HEK293T (cell line): ENCODE measurements at regions not wholly inside any gene's neighbourhood (a gene's known extent, or its start where the extent isn't known, plus 50 kb on each side); places are given as distances from the start of the nearest gene placed in this dataset.
"Not testable (repeated sequence)": the region's sequence is repeated elsewhere in the genome, so short reads cannot be mapped to it uniquely, and the experiment has no call there.

Experiments used
- BHLHE40 ChIP-seq: fragments of 450-650 bp; IDR thresholded peaks from 2 replicates; pipeline ENCODE4 v1.6.1; 2016; ENCODE audit warnings: mild to moderate bottlenecking, moderate library complexity, borderline replicate concordance
- ELF4 ChIP-seq: fragments of 450-650 bp; IDR thresholded peaks from 2 replicates; pipeline ENCODE4 v1.6.1; 2017; ENCODE audit warnings: antibody characterized with exemption
- FOXA1 ChIP-seq: fragments of 450-650 bp; IDR thresholded peaks from 2 replicates; pipeline ENCODE4 v1.6.1; 2016; ENCODE audit warnings: mild to moderate bottlenecking
- SUZ12 ChIP-seq: fragments of 450-650 bp; IDR thresholded peaks from 2 replicates; pipeline ENCODE4 v1.6.1; 2016; ENCODE audit warnings: mild to moderate bottlenecking
- TARDBP ChIP-seq: fragments of 450-650 bp; IDR thresholded peaks from 2 replicates; pipeline ENCODE4 v1.6.1; 2016
- ZNF384 ChIP-seq: fragments of 450-650 bp; IDR thresholded peaks from 2 replicates; pipeline ENCODE4 v1.6.1; 2016

DNA sequence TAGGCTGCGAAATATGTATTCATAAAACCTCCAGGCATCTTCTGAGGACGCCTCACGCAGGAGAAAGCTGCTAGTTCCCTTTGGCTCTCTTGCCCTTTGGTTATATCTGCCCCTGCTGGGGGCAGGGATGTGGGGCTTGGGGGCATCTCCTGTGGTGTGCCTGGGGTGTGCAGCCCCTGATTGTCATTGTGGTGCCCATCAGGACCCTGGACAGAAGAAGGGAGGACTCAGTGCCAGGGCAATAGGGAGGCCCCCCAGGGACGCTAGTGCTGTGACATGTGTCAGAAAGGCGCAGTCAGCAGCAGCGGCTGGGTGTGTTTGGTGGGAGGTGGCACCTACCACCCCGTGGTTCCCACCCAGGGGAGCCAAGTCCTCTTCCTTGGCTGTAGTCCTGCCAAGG, 102.5 kb upstream of the PZP start:
- not testable (repeated sequence) for TF ChIP-seq TARDBP, BHLHE40, SUZ12, ZNF384, ELF4, FOXA1
